ENCODE measurements at regions not wholly inside any gene's neighbourhood (a gene's known extent, or its start where the extent isn't known, plus 50 kb on each side); places are given as distances from the start of the nearest gene placed in this dataset.

GRCh38 chr6:95318137-95318536, 259.2 kb upstream of the MANEA start:
- H3K9me3 ChIP-seq: no peaks in the 10 kb centered on the region
- TF ChIP-seq CTCF (IDR thresholded peaks at IDR 0.05): no peak
- H3K4me3 ChIP-seq: no peak overlapping the region
- DNase-seq (no peak), ATAC-seq (no peak)
- intact Hi-C loops (cut with DNase I): no loop called here
- H3K27ac ChIP-seq: no peak overlapping the region
- H3K4me1 ChIP-seq: no peaks in the 10 kb centered on the region
- no peaks in the 10 kb centered on the region for H3K36me3 ChIP-seq
- no peaks in the 10 kb centered on the region for H3K27me3 ChIP-seq

- no peaks in the 10 kb centered on the region for H3K4me1 ChIP-seq
- no peak overlapping the region for H3K27ac ChIP-seq
- no peak for DNase-seq
- no peak for ATAC-seq
- no peak overlapping the region for H3K4me3 ChIP-seq
- H3K36me3 ChIP-seq: no peaks in the 10 kb centered on the region
- intact Hi-C loops (cut with DNase I): no loop called here
- no peaks in the 10 kb centered on the region for H3K9me3 ChIP-seq
- no peak for TF ChIP-seq CTCF (IDR thresholded peaks at IDR 0.05)
- no peaks in the 10 kb centered on the region for H3K27me3 ChIP-seq
Observed at GRCh38 chr6:95321126-95321525, 256.2 kb upstream of the MANEA start.

GRCh38 chr6:95325916-95326315, 251.4 kb upstream of the MANEA start:
- DNase-seq (no peak), ATAC-seq (no peak)
- no peaks in the 10 kb centered on the region for H3K36me3 ChIP-seq
- intact Hi-C loops (cut with DNase I): no loop called here
- no peak overlapping the region for H3K27ac ChIP-seq
- H3K27me3 ChIP-seq: no peaks in the 10 kb centered on the region
- no peaks in the 10 kb centered on the region for H3K9me3 ChIP-seq
- no peak overlapping the region for H3K4me3 ChIP-seq
- no peak for TF ChIP-seq CTCF (IDR thresholded peaks at IDR 0.05)
- H3K4me1 ChIP-seq: no peaks in the 10 kb centered on the region

GRCh38 chr6:95328231-95328630, 249.1 kb upstream of the MANEA start:
- Histone ChIP-seq H3K27ac (no peak overlapping the region), H3K4me1 (no peaks in the 10 kb centered on the region), H3K36me3 (no peaks in the 10 kb centered on the region), H3K4me3 (no peak overlapping the region), H3K9me3 (no peaks in the 10 kb centered on the region), H3K27me3 (no peaks in the 10 kb centered on the region)
- DNase-seq: no peak
- no peak for TF ChIP-seq CTCF (IDR thresholded peaks at IDR 0.05)
- no peak for ATAC-seq
- intact Hi-C loops (cut with DNase I): no loop called here

GRCh38 chr6:95352064-95352795, 225.1 kb upstream of the MANEA start:
- Histone ChIP-seq H3K27me3 (no peaks in the 10 kb centered on the region), H3K36me3 (no peaks in the 10 kb centered on the region), H3K4me3 (no peak overlapping the region), H3K4me1 (no peaks in the 10 kb centered on the region), H3K27ac (no peak overlapping the region), H3K9me3 (no peaks in the 10 kb centered on the region)
- ATAC-seq (no peak), DNase-seq (no peak)
- TF ChIP-seq CTCF (IDR thresholded peaks at IDR 0.05): no peak
- intact Hi-C loops (cut with DNase I): no loop called here

- H3K4me3 ChIP-seq: no peak overlapping the region
- no peaks in the 10 kb centered on the region for H3K9me3 ChIP-seq
- H3K36me3 ChIP-seq: no peaks in the 10 kb centered on the region
- no peaks in the 10 kb centered on the region for H3K27me3 ChIP-seq
- DNase-seq: no peak
- TF ChIP-seq CTCF (IDR thresholded peaks at IDR 0.05): no peak
- intact Hi-C loops (cut with DNase I): no loop called here
- H3K27ac ChIP-seq: no peak overlapping the region
- no peaks in the 10 kb centered on the region for H3K4me1 ChIP-seq
- ATAC-seq: no peak
Observed at GRCh38 chr6:95354551-95354950, 222.8 kb upstream of the MANEA start.

All from upper lobe of right lung (tissue), 1 donor.